Activated CD4-positive, alpha-beta T cell treated with anti-CD3 and anti-CD28 coated beads for 1 hour (primary cell): ENCODE measurements at regions not wholly inside any gene's neighbourhood (a gene's known extent, or its start where the extent isn't known, plus 50 kb on each side); places are given as distances from the start of the nearest gene placed in this dataset.

ENCODE experiments used
- DNase-seq: peaks from one replicate; pipeline ENCODE4 v3.0.0-alpha.2; 2020

- DNase-seq = no peak
Measured at GRCh38 chr4:138851391-138852335, 163.9 kb upstream of the NOCT start.

GRCh38 chr4:138845664-138846063 lies 169.9 kb upstream of the NOCT start:
- no peak for DNase-seq

DNA sequence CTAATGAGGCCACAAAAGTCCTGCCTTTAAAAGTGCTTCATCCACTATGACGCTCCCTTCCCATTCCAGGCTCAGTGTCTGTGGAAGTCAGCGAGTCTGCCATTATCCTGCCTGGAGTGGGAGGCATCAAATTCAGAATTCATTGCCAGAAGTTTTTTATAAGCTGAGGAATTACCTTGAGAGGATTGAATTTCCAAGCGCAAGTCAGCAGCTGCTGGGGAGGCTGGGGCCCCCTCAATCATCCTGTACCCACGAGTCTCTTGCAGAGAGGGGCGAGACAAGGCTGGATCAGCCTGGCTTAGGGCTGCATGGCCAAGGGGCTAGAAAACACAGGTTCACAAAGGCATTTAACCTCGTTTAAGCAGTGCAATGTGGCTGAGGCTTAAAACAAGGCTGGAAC lies 170.5 kb upstream of the NOCT start:
- no peak for DNase-seq

DNA sequence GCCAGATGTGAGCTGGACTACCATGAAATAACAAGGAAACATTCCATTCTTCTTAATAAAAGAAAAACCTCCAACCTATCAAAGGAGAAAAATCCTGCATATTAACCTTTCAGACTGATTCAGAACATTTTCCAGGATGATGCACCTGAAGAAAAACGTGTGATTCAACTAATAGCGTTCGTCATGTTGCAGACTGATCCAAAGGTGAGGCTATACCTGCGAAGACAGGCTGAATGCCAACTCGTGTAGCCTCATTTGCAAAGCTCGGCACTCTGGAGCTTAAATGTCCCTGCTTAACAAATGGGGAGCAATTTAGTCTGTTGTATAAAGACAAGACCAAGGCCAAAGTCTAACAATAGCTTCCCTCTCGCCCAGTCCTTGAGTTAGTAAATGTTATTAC lies 172.0 kb upstream of the NOCT start:
- DNase-seq = no peak

DNA sequence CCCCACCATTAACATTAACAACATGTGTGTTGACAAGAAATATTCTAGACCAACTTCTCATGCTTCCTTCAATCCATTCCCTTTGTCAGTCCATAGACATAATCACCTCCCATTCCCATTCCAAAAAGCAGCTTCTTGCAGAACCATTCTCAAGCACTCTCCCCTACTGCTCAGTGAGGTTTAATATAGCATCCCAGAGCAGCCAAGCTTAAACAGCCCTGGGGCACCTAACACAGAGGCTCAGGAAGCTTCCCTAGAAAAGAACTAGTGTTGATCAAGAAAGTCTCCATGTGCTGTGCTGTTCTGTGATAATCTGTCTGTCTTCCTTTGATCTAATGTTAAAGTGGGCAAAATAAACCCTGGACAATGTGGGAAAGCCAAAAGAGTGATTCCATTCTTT lies 174.2 kb upstream of the NOCT start:
- DNase-seq = no peak

- DNase-seq = no peak
Measured at GRCh38 chr4:138838251-138838650, 177.3 kb upstream of the NOCT start.

DNA sequence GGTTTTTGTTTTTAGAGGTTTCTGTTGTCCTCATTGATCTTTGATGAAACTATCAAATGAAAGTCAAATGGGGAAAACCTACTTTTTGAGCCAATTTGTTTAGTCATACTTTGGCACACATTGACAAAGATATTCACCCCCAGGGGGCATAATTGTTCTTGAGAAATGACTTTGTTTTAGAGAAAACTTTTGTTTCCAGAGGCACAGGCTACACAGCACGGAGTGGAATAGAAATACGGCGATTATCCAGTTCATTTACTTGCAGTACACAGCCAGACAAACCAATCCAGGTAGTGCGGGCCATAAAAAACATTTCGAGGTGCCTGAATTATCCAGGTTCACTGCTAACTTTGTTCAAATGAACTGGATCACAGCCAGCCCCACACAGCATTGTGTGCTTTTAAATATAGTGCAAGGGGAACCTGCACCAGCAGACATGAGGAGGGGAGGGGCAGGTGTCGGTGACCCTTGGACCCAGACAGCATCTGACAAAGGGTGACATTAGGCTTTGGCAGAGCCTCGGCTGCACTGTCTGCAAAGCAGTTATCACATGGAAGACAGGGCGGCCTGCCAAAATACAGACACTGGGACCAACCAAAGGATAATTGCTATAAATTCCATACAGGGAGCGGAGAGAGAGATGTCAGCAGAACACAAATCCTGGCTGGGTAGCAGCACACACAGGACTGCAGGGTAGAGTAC lies 179.6 kb upstream of the NOCT start:
- no peak for DNase-seq

- no peak for DNase-seq
Measured at GRCh38 chr4:138833974-138834373, 181.6 kb upstream of the NOCT start.

DNA sequence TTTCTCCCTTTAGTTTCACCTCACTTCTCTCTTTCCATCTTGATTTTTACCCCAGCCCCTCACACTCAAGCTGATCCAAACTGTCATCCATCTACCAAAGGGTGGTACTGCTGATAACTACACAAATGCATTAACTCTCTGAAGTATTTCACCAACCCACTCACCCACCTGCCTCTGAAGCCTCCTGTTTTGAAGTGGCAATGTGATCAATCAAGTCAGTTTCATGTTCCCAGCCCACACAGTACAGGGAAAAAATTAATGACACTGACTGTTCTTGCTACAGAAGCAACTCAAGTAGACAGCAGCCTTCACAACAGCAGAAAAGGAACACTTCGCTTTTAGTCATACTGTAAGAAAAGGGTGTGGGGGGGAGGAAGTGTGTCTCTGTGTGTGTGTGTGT lies 183.0 kb upstream of the NOCT start:
- DNase-seq = no peak

DNA sequence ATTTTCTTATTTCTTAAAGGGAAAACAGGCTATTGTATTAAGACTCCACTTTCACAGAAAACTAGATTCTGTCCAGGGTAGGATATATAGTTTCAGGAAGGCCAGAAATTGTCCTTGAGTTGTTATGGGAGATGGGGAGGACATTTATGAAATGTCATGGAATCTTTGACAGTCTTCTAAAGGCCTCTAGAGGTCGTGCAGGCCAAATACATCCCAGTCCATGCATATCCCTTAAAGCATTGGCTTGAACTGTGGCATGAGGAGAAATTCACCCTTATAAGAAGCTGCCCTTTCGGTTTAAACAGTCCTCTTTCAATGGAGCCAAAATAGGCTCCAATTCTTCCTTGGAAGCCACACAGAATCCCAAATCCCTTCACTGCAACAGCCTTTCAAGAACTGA lies 183.6 kb upstream of the NOCT start:
- DNase-seq = no peak

- no peak for DNase-seq
Measured at GRCh38 chr4:138828926-138829325, 186.7 kb upstream of the NOCT start.

GRCh38 chr4:138826754-138827153 lies 188.8 kb upstream of the NOCT start:
- DNase-seq = no peak

DNA sequence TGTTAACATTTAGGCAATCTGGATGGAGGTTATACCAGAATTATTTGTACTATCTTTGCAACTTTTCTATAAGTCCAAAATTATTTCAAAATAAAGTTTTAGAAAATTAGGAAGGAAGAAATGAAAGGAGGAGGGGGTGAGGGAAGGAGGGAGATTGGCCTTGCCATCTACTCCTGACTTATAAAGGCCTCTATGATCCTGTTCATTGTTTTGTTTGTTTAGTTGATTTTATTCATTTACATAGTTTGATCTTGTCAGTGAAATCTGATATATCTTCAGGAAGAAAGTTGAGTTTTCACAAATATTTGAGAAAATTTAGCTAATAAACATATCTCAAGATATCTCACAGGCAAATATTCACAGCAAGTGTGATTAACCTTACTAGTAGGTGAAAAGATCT lies 189.3 kb upstream of the NOCT start:
- no peak for DNase-seq

DNA sequence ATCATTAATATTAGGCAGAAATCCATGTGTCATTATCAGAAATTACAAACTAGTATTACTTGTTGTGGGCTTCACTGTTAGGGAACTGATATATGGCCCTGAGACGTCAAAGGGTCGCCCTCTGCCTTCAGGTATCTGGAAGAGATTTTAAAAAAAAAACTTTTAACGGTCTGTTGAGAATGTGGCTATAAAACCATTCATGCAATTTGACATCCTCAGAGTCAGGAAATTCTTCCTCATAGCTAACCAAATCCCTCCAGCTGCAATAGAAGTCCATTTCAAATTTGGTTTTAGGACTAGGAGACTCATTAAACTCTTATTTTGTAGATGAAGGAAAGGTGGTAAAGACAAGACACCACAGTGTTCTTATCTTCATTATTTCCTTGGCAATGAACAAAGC lies 194.2 kb upstream of the NOCT start:
- no peak for DNase-seq

DNA sequence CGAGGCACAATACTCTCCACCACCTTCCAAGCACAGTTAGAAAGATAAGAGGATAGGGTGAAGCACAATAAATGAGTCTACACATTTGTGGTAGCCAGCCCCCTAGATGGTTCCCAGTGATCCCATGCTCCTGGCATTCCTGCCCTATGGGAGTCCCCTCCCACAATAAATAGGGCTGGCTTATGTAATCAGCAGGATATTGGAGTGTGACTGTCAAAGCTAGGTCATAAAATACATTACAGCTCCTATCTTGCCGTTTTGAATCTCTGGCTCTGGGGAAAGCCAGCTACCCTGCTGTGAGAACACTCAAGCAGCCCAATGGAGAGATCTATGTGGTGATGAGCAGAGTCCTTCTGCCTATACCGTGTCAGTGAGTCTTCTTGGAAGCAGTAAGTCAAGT lies 198.7 kb upstream of the NOCT start:
- no peak for DNase-seq

DNA sequence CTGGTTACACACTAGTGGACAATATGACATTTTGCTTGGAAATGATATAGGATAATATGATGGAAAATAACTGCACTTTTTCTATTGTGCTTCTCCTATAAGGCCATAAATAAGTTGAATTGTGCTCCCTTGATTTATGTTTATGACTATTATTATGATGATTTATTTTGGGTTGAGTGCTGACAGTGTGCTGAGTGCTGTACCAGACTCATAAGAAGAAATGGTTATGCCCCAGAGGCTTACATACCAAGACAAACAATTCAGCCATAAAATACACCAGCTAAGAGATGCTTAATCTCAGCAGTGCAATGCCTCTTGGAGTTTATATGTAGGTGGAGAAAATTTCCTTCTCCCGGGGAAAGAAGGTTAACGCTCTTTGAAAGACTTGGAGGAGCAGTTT lies 199.8 kb upstream of the NOCT start:
- no peak for DNase-seq

DNA sequence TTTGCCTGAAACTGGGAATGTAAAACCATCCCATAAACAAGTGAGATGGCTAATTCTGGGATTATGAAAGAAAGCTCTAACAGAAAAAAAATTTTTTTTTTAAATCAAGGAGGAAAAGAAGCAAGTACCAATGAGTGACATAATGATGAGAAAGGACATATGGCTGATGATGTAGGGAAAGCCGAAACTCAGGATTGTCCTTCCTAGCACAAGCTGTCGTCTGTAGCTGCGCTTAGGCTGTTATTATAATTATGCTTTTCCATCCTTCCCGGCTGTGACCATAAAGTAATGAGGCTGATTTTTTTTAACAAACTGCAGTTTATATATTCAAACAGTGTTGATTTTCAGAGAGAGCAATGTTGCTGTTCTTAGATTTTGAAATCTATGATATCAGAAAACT lies 209.8 kb upstream of the NOCT start:
- no peak for DNase-seq

DNA sequence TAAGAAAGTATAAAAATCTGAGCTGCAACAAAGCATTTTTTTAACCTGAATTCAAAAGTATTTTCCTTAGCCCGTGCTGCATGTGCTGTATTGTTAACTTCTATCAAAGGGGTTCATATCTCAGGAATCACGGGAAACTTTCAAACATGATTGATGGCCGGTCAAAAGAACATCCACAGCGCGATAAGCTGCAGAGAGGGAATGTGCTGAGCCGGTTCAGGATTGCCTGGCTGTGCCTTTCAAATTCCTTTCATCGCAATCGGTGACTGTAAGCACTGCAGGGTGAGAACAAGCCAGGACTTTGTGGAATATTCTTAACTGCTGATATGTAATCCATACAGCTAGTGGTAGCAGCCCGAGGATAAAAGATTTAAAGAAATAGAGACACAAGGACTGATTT lies 210.9 kb upstream of the NOCT start:
- DNase-seq = no peak

DNA sequence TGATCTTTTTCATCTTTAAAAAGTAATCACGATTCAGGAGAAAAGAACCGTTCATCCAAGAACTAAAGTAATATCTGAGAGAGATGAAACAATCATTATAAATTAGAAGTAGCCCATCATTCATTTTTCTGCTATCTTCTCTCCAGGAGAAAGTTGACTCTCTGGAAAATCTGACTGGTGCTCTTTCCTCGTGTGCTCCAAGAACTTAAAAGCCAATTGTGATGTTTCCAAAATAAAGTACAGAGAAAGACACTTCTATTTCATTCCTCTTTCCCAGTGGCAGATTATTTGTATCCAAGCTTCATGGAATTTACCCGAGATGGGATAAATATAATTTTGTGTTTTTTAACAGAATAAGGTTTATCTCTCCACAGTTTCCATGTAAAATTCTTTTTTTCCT lies 212.5 kb upstream of the NOCT start:
- DNase-seq = no peak

DNA sequence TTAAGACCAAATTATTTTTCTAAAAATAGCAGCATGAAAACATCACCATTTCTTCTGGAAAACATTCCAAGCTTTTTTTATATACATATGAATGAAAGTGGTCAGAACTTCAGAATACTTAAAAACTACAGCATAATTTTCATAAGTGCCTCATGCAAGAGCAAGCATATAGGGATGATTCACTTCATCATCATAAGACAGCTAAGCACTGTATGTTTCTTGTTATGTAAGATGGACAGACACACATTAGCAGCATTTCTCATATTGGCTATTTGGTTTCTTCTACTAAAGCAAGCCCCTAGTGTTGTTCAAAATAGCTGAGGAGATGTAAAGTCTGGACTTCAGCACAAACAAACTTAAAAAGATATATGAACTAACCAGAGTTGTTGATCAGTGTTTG lies 213.1 kb upstream of the NOCT start:
- DNase-seq = no peak

GRCh38 chr4:138800421-138800820 lies 215.2 kb upstream of the NOCT start:
- DNase-seq = no peak

DNA sequence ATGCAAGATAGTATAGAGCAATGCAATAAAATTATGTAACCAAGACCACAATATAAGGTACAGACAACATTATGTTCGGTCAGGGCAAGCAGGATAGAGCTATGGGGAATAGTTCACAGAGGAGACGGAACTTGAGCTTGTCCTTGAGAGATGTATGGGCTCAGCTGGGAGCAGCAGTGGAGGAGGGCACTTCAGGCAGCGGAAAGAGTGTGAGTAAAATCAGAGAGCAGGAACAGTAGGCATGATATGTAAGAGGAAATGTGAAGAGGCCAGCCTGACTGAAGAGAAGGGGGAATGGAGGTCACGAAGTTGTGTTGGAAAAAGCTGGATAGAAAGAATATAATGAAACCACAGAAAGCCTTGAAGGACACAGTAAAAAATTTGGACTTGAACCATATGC lies 217.2 kb upstream of the NOCT start:
- DNase-seq = no peak

DNA sequence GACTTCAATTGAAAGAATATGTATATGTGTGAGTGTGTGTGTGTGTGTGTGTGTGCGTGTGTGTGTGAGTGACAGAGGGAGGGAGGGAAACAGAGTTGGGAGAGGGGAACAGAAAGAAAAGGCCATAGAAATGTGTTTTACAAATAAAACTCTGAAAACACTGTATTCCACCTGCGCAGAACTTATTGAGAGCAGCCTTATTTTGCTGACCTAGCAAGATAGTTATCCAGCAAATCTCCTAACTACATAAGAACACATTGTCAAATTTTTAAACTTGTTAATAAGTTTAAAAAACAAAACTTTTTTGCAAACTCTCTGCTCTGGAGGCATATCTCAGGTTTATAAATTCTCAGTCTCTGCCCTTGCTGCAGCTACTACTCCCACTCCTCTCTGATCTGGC lies 217.9 kb upstream of the NOCT start:
- no peak for DNase-seq

GRCh38 chr4:138796761-138797160 lies 218.8 kb upstream of the NOCT start:
- DNase-seq = no peak
